ENCODE measurements at regions not wholly inside any gene's neighbourhood (a gene's known extent, or its start where the extent isn't known, plus 50 kb on each side); places are given as distances from the start of the nearest gene placed in this dataset.

DNA sequence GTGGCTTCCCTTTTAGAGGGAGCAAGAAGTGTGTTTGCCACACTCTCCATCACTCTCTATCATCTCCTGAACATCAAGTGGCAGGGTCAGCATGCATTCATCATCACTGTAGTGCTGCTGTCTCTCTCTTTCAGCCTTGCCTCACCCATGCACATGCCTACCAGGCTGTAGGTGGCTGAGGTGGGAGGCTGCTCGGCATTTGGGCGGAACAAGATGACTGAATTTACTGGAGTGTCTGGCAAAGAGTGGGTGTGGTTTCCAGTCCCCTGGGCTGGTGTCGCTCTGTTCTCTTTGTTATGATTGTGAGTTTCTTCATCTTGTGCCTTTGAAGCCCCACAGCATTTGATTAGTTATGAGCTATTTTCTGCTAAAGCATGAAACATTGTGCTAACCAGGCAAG lies 541.9 kb upstream of the EEF2KMT start:
- Histone ChIP-seq H3K18ac (ENCODE audit: low read depth, low read length) (no peak overlapping the region), H2AK5ac (ENCODE audit: low read depth, low read length) (no peak overlapping the region), H4K5ac (ENCODE audit: low read depth, low read length) (no peak overlapping the region), H4K8ac (ENCODE audit: low read depth in 2 of 2, low read length in 2 of 2) (no peak overlapping the region), H3K27ac (ENCODE audit: insufficient read depth, low read length) (no peak overlapping the region), H3K9ac (ENCODE audit: low read depth, low read length) (no peak overlapping the region), H3K27me3 (ENCODE audit: control insufficient read depth, insufficient read depth, low read length) (no peaks in the 10 kb centered on the region), H2BK20ac (ENCODE audit: low read depth, low read length) (no peak overlapping the region), H3K56ac (ENCODE audit: extremely low read depth, insufficient read depth, low read length) (no peak overlapping the region), H3K79me1 (ENCODE audit: low read depth in 1 of 2, low read length in 2 of 2) (no peaks in the 10 kb centered on the region), H3K4me3 (ENCODE audit: insufficient read depth, low read depth, low read length) (no peak overlapping the region), H2BK120ac (ENCODE audit: low read depth, low read length) (no peak overlapping the region), H3K9me1 (ENCODE audit: insufficient read depth, low read length) (no peaks in the 10 kb centered on the region), H3K23ac (ENCODE audit: low read depth, low read length) (no peak overlapping the region), H3K14ac (replicated peaks; ENCODE audit: low read depth, low read length) (no peak overlapping the region), H2AFZ (replicated peaks; ENCODE audit: low read length, poor library complexity) (no peak overlapping the region), H3K36me3 (ENCODE audit: control insufficient read depth, insufficient read depth, low read length) (no peaks in the 10 kb centered on the region), H3K4ac (ENCODE audit: low read depth, low read length) (no peak overlapping the region), H2BK5ac (ENCODE audit: low read depth, low read length, poor library complexity, severe bottlenecking) (no peak overlapping the region), H4K20me1 (ENCODE audit: insufficient read depth, low read length) (no peaks in the 10 kb centered on the region), H3K4me1 (ENCODE audit: control insufficient read depth, insufficient read depth, low read length) (no peaks in the 10 kb centered on the region), H3K4me2 (ENCODE audit: low read depth, low read length) (no peak overlapping the region), H2AK9ac (replicated peaks; ENCODE audit: low read depth, low read length, poor library complexity) (no peak overlapping the region), H4K91ac (ENCODE audit: insufficient read depth, low read depth, low read length) (no peak overlapping the region), H3K9me3 (ENCODE audit: control insufficient read depth, insufficient read depth, low read length) (peaks cover 23% of the 10 kb centered on the region; the same call in 1 of the 2 replicates), H2BK15ac (ENCODE audit: low read depth, low read length) (no peak overlapping the region)
- intact Hi-C loops (cut with micrococcal nuclease), result no loop called here
- dilution Hi-C loops (cut with HindIII; ENCODE audit: low sequenced_read_pairs, unreplicated experiment), result no loop called here
- CTCF ChIA-PET, result no interaction called here
- DNase-seq (no peak), ATAC-seq (ENCODE audit: low read depth) (no peak)
- BruUV-seq (replicated peaks), result no TSS peak
- no CpG with 5 or more reads among the region's 3 CpGs for WGBS, 2 experiments (ENCODE audit: extremely low coverage in 2 of 2, insufficient read length in 1 of 2)
- POLR2A ChIA-PET (ENCODE audit: unreplicated experiment), result no interaction called here
- in situ Hi-C loops (cut with MboI; ENCODE audit: low sequenced_read_pairs), result no loop called here
- TF ChIP-seq MAFK (IDR thresholded peaks at IDR 0.05; ENCODE audit: low read depth, low read length) (no peak), BHLHE40 (IDR thresholded peaks at IDR 0.05; ENCODE audit: low read depth, low read length) (no peak), FOS (IDR thresholded peaks at IDR 0.05; ENCODE audit: low read depth, low read length) (no peak), POLR2A (IDR thresholded peaks at IDR 0.05; ENCODE audit: low read depth, low read length) (no peak), RAD21 (IDR thresholded peaks at IDR 0.05; ENCODE audit: low read length) (no peak), MAZ (IDR thresholded peaks at IDR 0.05; ENCODE audit: borderline replicate concordance, low read depth, low read length) (no peak), RCOR1 (IDR thresholded peaks at IDR 0.05; ENCODE audit: insufficient replicate concordance, low read length) (no peak)
- TF ChIP-seq, protein P1, sequence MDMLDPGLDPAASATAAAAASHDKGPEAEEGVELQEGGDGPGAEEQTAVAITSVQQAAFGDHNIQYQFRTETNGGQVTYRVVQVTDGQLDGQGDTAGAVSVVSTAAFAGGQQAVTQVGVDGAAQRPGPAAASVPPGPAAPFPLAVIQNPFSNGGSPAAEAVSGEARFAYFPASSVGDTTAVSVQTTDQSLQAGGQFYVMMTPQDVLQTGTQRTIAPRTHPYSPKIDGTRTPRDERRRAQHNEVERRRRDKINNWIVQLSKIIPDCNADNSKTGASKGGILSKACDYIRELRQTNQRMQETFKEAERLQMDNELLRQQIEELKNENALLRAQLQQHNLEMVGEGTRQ (IDR thresholded peaks at IDR 0.05; ENCODE audit: low read depth, low read length), result no peak
- TF ChIP-seq, protein P2, sequence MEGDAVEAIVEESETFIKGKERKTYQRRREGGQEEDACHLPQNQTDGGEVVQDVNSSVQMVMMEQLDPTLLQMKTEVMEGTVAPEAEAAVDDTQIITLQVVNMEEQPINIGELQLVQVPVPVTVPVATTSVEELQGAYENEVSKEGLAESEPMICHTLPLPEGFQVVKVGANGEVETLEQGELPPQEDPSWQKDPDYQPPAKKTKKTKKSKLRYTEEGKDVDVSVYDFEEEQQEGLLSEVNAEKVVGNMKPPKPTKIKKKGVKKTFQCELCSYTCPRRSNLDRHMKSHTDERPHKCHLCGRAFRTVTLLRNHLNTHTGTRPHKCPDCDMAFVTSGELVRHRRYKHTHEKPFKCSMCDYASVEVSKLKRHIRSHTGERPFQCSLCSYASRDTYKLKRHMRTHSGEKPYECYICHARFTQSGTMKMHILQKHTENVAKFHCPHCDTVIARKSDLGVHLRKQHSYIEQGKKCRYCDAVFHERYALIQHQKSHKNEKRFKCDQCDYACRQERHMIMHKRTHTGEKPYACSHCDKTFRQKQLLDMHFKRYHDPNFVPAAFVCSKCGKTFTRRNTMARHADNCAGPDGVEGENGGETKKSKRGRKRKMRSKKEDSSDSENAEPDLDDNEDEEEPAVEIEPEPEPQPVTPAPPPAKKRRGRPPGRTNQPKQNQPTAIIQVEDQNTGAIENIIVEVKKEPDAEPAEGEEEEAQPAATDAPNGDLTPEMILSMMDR (conservative IDR thresholded peaks at IDR 0.05; ENCODE audit: low read depth, low read length), result no peak
